ENCODE measurements at regions not wholly inside any gene's neighbourhood (a gene's known extent, or its start where the extent isn't known, plus 50 kb on each side); places are given as distances from the start of the nearest gene placed in this dataset.

DNA sequence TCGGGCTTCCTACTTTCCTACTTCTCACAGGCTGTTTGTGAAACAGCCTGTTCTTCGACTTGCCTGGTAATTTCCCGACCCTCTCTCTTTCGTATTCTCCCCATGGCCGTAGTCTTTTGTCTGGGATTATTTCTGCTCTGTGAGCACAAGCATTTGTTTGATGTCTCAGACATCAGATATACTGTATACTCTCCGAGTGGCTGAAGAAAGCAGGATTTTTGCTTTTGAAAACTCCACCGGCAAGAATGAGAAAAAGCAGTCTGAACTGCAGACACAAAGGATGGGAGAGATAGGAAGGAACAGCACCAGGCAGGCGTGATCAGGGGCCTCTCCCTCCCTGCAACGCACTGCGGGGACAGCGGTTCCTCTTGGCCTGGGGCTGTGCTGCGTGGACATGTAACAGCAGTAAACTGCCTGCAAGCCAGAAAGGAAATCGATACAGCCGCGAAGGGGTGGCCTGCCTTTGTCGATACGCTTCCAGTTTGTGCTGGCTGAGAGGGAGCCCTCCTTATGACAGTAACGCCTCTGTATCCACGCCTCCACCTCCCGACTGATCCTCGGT, 313.9 kb upstream of the TLE4 start:
- TF ChIP-seq ZFX (IDR thresholded peaks at IDR 0.05; ENCODE audit: borderline replicate concordance) = no peak
- TF ChIP-seq, protein P1, sequence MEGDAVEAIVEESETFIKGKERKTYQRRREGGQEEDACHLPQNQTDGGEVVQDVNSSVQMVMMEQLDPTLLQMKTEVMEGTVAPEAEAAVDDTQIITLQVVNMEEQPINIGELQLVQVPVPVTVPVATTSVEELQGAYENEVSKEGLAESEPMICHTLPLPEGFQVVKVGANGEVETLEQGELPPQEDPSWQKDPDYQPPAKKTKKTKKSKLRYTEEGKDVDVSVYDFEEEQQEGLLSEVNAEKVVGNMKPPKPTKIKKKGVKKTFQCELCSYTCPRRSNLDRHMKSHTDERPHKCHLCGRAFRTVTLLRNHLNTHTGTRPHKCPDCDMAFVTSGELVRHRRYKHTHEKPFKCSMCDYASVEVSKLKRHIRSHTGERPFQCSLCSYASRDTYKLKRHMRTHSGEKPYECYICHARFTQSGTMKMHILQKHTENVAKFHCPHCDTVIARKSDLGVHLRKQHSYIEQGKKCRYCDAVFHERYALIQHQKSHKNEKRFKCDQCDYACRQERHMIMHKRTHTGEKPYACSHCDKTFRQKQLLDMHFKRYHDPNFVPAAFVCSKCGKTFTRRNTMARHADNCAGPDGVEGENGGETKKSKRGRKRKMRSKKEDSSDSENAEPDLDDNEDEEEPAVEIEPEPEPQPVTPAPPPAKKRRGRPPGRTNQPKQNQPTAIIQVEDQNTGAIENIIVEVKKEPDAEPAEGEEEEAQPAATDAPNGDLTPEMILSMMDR (IDR thresholded peaks at IDR 0.05) = no peak
- H3K27ac ChIP-seq = no peak overlapping the region

DNA sequence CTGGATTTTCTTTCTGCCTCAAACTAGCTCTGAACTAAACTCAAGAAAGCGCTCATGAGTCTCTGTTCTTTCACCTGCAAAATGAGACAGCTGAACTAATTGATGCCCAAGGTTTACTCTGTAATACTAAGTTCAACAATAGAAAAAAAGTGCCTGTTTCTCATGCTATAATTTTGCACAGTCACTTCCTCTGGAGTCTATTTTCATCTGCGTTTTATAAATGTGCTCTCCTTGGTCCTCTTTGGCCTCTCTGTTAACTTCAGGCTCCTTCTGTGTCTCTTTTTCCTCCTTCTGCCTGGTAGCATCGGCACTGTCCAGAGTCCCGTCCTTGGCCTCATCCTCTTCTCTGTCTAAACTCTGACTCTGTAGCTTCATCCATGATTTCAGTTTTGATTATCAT, 311.9 kb upstream of the TLE4 start:
- H3K27ac ChIP-seq = no peak overlapping the region
- no peak for TF ChIP-seq ZFX (IDR thresholded peaks at IDR 0.05; ENCODE audit: borderline replicate concordance)
- TF ChIP-seq, protein P1 (IDR thresholded peaks at IDR 0.05) = no peak

DNA sequence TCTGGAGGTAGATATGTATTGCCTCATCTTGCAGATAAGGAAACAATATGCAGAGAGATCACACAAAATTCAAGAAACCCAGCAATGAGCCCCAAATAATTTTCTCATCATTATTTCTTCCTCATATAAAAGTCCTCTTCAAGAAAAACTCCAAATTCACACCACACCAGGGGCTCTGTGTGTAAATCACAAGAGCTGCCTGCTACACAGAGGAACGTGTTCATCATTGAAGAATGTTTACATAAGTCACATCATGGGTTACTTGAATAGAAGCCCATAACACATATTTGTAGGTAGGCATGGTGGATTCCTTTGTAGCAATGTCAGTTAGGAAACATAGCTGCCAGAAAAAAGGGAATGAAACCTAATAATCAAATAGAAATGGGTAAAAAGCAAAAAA, 308.1 kb upstream of the TLE4 start:
- H3K27ac ChIP-seq = no peak overlapping the region
- TF ChIP-seq, protein P1 (IDR thresholded peaks at IDR 0.05) = no peak
- TF ChIP-seq ZFX (IDR thresholded peaks at IDR 0.05; ENCODE audit: borderline replicate concordance) = no peak

DNA sequence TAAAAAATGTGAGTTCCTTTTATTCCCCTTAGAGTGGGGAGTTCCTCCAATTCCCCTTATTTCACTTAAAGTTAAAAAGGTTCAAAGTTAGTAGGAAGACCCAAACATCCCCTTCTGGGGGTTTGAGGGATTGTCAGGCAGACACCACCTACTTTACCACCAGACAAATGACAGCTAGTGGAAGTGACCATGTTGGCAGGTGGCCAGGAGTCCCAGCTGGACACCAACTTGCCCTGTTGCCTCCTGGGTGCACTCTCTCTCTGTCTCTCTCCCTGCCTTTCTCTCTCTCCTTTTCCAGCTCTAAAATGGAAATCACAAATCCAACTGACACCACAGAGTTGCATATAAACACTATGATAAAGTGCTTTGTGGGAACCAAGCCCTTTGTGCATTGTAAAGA, 307.7 kb upstream of the TLE4 start:
- TF ChIP-seq ZFX (IDR thresholded peaks at IDR 0.05; ENCODE audit: borderline replicate concordance) = no peak
- TF ChIP-seq, protein P1 (IDR thresholded peaks at IDR 0.05) = no peak
- no peak overlapping the region for H3K27ac ChIP-seq

DNA sequence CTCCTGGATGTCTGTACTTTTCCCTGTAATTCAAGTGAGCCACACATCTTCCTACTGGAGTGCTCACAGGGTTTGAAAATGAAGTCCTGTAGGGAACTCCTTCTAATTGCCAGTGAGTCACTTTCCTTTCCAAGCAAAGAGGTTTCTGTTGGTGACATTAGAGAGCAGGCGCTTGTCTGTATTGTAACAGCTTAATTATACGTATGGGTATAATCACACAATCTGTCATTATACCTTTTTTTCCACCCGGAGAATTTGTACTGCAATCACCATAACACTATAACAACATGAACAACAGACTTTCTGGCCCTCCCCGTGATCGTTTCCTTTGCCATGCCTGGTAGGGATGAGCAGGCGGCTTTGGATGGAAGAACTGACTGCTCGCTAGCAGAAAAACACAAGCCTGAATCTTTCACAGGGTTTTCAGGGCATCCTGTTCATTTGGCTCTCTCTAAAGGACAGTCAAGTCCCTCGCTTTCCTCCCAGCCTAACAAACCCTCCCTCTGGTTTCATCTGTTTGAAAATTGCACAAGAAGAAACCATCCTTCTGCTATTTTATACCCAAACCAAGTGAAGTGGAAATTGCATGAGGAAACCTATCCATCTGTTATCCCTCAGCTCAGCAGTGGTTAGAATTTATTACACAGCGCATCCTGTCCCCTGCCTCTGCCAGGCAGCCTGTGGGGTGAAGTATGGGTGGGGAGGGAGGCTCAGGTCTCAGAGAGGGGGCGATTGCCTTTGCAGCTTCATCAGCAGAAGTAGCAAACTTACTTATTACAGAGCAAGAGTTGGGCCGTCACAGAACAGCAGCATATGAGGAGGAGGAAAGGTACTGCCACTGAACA, 307.0 kb upstream of the TLE4 start:
- no peak overlapping the region for H3K27ac ChIP-seq
- TF ChIP-seq, protein P1 (IDR thresholded peaks at IDR 0.05) = no peak
- no peak for TF ChIP-seq ZFX (IDR thresholded peaks at IDR 0.05; ENCODE audit: borderline replicate concordance)

DNA sequence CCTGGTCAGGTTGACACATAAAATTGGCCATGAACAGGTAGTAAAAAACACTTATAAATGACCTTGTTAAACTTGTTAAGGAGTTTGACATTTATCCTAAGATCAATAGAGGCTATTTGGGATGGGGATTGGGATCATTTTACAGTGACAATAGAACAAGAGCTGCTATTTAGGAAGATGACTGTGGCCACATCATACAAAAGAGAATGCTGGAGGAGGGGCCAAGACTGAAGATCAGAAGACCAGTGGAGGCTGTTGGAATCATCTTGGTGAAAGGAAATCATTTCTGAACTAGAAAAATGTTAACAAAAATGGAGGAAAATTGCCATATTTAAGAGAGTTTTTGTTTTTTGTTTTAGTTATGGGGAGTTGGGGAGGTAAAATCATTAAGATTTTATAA, 304.8 kb upstream of the TLE4 start:
- TF ChIP-seq, protein P1 (IDR thresholded peaks at IDR 0.05) = no peak
- no peak for TF ChIP-seq ZFX (IDR thresholded peaks at IDR 0.05; ENCODE audit: borderline replicate concordance)
- no peak overlapping the region for H3K27ac ChIP-seq

DNA sequence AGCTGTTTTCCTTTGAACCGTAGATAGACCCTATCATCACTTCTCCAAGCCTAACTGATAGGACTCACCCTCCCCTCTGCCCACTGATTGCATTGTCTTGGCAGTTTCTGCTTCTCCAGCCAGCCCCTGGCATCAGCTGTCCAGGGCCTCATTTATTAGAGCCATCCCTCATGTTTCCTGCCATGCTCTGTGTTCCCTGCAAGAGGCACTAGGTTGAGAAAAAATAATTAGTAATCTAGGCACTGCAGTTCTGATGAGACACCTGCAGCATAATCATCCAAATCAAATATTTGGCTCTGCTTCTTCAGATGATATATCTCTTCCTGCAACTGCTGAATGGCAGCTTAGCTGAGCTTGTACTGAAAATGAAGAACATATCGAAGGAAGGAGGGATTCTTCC, 303.0 kb upstream of the TLE4 start:
- H3K27ac ChIP-seq = no peak overlapping the region
- TF ChIP-seq, protein P1 (IDR thresholded peaks at IDR 0.05) = no peak
- no peak for TF ChIP-seq ZFX (IDR thresholded peaks at IDR 0.05; ENCODE audit: borderline replicate concordance)

Data from 22Rv1 (cell line).